HG03457 (cell line): ENCODE measurements at regions not wholly inside any gene's neighbourhood (a gene's known extent, or its start where the extent isn't known, plus 50 kb on each side); places are given as distances from the start of the nearest gene placed in this dataset.
"Not testable (repeated sequence)": the region's sequence is repeated elsewhere in the genome, so short reads cannot be mapped to it uniquely, and the experiment has no call there.

Experiments used
- ATAC-seq: cut with Tn5 transposase; IDR thresholded peaks from one replicate; pipeline ENCODE4 v1.9.1; 2021; ENCODE audit warnings: moderate number of reproducible peaks; ENCODE audit not compliant: unreplicated experiment

- ATAC-seq, result no peak
Measured at GRCh38 chr5:168136340-168136739, 155.1 kb upstream of the WWC1 start.

GRCh38 chr5:168137265-168137664, 154.2 kb upstream of the WWC1 start:
- ATAC-seq, result no peak

GRCh38 chr5:168140241-168140640, 151.2 kb upstream of the WWC1 start:
- no peak for ATAC-seq

- no peak for ATAC-seq
Measured at GRCh38 chr5:168142402-168142801, 149.0 kb upstream of the WWC1 start.

- not testable (repeated sequence) for ATAC-seq
Measured at GRCh38 chr5:168143521-168143920, 147.9 kb upstream of the WWC1 start.

- no peak for ATAC-seq
Measured at GRCh38 chr5:168147106-168147505, 144.3 kb upstream of the WWC1 start.

- ATAC-seq, result no peak
Measured at GRCh38 chr5:168147568-168148360, 143.7 kb upstream of the WWC1 start.

GRCh38 chr5:168151041-168151440, 140.4 kb upstream of the WWC1 start:
- ATAC-seq, result no peak

- no peak for ATAC-seq
Measured at GRCh38 chr5:168152660-168153059, 138.8 kb upstream of the WWC1 start.

- no peak for ATAC-seq
Measured at GRCh38 chr5:168153263-168153875, 138.1 kb upstream of the WWC1 start.

GRCh38 chr5:168153876-168154270, 137.6 kb upstream of the WWC1 start:
- ATAC-seq, result no peak

GRCh38 chr5:168155585-168155984, 135.9 kb upstream of the WWC1 start:
- no peak for ATAC-seq

GRCh38 chr5:168156170-168156569, 135.3 kb upstream of the WWC1 start:
- no peak for ATAC-seq

GRCh38 chr5:168157141-168157540, 134.3 kb upstream of the WWC1 start:
- ATAC-seq, result no peak

- ATAC-seq, result no peak
Measured at GRCh38 chr5:168159425-168159824, 132.0 kb upstream of the WWC1 start.

GRCh38 chr5:168162464-168162863, 129.0 kb upstream of the WWC1 start:
- ATAC-seq, result no peak

- no peak for ATAC-seq
Measured at GRCh38 chr5:168163966-168164365, 127.5 kb upstream of the WWC1 start.

GRCh38 chr5:168165221-168165914, 126.1 kb upstream of the WWC1 start:
- no peak for ATAC-seq

GRCh38 chr5:168165977-168166376, 125.5 kb upstream of the WWC1 start:
- no peak for ATAC-seq

GRCh38 chr5:168167338-168167737, 124.1 kb upstream of the WWC1 start:
- ATAC-seq, result no peak

GRCh38 chr5:168168978-168169698, 122.3 kb upstream of the WWC1 start:
- no peak for ATAC-seq
